GM18909 (cell line): ENCODE measurements at regions not wholly inside any gene's neighbourhood (a gene's known extent, or its start where the extent isn't known, plus 50 kb on each side); places are given as distances from the start of the nearest gene placed in this dataset.

Experiments used
- ATAC-seq: cut with Tn5 transposase; IDR thresholded peaks from one replicate; pipeline ENCODE4 v1.9.1; 2021; ENCODE audit warnings: mild to moderate bottlenecking; ENCODE audit not compliant: unreplicated experiment, poor library complexity

DNA sequence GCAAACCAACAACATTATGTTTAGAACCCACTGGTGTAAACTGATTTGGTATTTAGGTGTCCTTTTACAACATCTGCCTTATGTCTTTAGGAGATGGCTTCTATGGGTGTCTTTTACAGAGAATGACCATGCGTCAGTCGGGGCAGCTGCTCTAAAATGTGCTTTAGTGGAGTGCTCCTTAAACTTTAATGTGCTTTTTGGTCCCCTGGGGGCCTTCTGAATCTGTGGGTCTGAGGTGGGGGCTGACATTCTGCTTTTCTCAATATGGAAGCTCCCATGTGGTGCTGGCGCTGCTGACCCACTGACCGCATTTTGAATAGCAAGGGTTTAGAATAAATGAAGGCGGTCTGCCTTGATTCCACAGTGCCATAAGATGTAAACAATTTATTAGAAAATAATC, 173.2 kb upstream of the B3GALT2 start:
- no peak for ATAC-seq

DNA sequence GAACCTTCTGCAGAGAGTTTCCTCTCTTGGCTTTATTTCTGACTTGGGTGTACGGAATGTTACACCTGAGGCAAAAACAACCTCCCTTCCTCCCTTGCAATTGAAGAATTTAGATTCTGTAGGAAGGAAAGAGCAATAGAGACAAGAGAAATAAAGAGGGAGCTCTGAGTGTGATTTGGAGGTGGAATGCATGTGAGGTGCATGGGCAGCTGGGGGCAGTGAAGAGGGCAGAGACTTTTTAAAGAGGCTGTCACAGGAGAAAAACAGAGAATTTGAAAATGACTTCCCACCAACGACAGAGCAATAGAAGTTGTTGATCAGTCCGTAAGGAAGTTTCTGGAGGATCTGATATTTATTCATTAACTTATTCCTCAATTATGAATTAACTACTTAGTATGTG, 172.0 kb upstream of the B3GALT2 start:
- ATAC-seq: no peak

GRCh38 chr1:193356249-193356648, 169.8 kb upstream of the B3GALT2 start:
- ATAC-seq: no peak

- no peak for ATAC-seq
These were observed 169.2 kb upstream of the B3GALT2 start for GRCh38 chr1:193355626-193356025.

- no peak for ATAC-seq
These were observed 168.8 kb upstream of the B3GALT2 start for GRCh38 chr1:193355178-193355577.

- no peak for ATAC-seq
These were observed 162.5 kb upstream of the B3GALT2 start for GRCh38 chr1:193348769-193349535.

- ATAC-seq: no peak
These were observed 161.8 kb upstream of the B3GALT2 start for GRCh38 chr1:193348091-193348768.

GRCh38 chr1:193346085-193346484, 159.7 kb upstream of the B3GALT2 start:
- no peak for ATAC-seq

- ATAC-seq: no peak
These were observed 156.4 kb upstream of the B3GALT2 start for GRCh38 chr1:193342811-193343210.

GRCh38 chr1:193340331-193340730, 153.9 kb upstream of the B3GALT2 start:
- no peak for ATAC-seq

DNA sequence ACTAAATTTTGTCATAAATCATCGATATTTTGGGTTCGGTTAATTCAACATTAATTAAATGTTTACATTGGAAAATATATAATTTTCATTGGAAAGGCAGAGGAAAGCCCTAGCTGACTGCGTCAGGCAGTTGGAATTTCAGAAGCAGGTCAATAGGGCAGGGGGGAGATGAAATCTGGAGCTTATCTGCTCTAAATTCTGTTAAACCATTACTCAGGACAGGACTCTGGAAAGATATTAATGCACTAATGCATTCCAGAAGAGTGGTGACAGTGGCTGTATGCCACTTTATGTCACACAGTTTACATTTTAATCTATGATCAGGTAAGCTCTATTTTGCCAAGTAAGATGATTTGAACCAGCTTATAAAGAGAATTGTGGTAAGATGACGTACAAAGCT, 153.0 kb upstream of the B3GALT2 start:
- no peak for ATAC-seq

DNA sequence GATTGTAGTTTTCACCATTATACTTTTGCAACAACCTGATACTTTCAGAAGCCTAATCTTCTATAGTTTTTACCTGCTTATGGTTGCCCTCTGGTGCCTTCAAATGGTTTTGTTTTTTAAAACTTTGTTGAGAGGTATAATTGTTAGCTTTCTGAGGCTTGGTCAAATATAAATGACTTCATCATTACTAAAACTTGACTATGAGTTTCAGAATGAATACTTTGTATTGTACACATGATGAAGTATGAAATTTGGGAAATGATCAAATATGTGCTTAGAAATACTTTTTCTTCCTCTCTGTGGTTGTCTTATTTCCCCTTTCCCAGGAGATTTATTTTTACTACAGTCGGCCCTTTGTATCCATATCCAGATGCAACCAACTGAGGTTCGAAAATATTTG, 151.8 kb upstream of the B3GALT2 start:
- ATAC-seq: no peak

GRCh38 chr1:193335806-193336428, 149.5 kb upstream of the B3GALT2 start:
- ATAC-seq: no peak

DNA sequence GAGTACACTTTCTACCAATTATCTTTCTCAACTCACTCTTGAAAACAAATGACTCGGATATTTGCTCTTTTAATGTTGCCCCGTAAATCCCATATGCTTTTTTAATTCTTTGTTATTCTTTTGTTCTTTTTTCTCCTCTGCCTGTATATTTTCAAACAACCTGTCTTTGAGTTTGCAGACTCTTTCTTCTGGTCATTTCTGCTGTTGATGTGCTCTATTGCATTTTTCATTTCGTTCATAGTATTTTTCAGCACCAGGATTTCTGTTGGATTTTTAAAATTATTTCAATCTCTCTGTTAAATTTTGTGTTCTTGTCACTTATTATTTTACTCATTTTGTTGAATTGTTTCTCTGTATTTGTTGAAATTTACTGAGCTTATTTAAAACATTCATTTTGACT, 146.8 kb upstream of the B3GALT2 start:
- ATAC-seq: no peak

DNA sequence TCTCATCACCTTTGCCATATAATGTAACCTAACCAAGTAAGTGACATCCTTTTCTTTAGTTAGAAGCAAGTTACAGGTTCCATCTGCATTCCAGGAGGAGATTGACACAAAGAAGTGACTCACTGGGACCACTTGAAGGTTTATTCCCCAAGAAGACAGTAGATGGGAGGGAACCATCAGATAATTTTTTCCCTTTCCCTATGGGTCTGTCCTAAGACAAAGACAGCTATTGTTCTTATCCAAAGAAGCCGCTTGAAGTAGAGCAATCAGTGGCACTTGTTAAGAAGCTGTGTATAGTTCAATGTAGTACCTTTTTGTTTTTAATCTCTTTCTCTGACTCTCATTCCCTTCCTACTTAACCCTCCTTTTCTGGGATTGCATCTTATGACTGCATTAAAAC, 139.9 kb upstream of the B3GALT2 start:
- ATAC-seq: no peak

DNA sequence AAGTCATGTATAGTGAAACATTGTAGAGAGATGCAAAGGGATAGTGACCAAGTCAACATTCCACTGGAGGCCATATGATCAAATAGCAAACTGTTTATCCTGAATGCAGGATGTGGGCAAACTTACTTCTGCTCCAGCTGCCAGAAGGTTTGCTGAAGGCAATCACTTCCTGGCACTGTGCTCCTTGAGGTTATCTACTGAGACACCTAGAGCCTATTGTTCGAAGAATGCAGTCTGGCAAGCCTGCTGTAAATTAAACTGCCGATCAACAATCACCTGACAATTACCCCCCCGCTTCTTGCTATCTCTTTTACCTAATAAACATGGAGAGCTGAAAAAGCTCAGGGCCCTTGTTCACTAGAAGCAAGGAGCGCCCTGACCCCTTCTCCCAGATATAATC, 139.4 kb upstream of the B3GALT2 start:
- no peak for ATAC-seq

GRCh38 chr1:193325042-193325441, 138.6 kb upstream of the B3GALT2 start:
- ATAC-seq: no peak

GRCh38 chr1:193322211-193322610, 135.8 kb upstream of the B3GALT2 start:
- no peak for ATAC-seq

GRCh38 chr1:193321242-193321840, 134.9 kb upstream of the B3GALT2 start:
- no peak for ATAC-seq

- no peak for ATAC-seq
These were observed 133.9 kb upstream of the B3GALT2 start for GRCh38 chr1:193320270-193320669.

DNA sequence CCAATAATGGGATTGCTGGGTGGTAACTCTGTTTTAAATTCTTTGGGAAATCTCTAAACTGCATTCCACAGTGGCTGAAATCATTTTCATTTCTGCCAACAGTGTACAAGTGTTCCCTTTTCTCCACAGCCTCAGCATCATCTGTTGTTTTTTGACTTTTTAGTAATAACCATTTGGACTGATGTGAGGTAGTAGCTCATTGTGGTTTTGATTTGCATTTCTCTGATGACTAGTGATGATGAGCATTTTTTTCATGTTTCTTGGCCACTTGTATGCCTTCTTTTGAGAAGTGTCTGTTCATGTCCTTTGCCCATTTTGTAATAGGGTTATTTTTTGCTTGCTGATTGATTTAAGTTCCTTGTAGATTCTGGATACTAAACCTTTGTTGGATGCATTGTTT, 131.9 kb upstream of the B3GALT2 start:
- ATAC-seq: no peak
